Stimulated activated CD4-positive, alpha-beta T cell treated with anti-CD3 and anti-CD28 coated beads, Interleukin-4, amount 100 ng/mL, for 4 hours (primary cell): ENCODE measurements at regions not wholly inside any gene's neighbourhood (a gene's known extent, or its start where the extent isn't known, plus 50 kb on each side); places are given as distances from the start of the nearest gene placed in this dataset.
"Not testable (repeated sequence)": the region's sequence is repeated elsewhere in the genome, so short reads cannot be mapped to it uniquely, and the experiment has no call there.

Experiments
- DNase-seq, 2 experiments: peaks; one replicate each; pipeline ENCODE4 v3.0.0-alpha.2; 2020

DNA sequence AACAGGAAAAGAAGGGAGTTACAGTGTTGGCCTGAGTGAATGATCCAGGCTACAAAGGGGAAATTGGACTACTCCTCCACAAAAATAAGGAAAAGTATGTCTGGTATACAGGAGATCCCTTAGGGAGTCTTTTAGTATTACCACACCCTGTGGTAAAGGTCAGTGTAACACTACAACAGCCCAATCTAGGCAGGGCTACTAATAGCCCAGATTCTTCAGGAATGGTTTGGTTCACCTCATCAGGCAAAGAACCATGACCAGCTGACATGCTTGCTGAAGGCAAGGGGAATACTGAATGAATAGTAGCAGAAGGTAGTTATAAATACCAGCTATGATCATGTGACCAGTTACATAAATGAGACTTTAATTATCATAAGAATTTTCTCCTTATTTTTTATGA lies 372.6 kb upstream of the ATP11B start:
- no peak for DNase-seq

DNA sequence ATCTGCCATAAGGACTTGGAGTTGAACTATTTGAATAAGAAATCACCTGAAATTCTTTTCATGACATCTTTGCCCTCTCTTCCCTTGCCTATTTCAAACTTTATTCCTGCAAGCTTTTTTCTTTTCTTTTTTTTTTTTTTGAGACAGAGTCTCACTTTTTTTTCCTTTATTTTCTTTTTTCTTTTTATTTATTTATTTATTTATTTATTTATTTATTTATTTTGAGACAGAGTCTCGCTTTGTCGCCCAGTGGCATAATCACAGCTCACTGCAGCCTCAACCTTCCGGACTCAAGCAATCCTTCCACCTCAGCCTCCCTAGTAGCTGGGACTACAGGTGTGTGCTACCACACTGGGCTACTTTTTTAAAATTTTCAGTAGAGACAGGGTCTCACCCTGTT lies 369.3 kb upstream of the ATP11B start:
- no peak for DNase-seq

DNA sequence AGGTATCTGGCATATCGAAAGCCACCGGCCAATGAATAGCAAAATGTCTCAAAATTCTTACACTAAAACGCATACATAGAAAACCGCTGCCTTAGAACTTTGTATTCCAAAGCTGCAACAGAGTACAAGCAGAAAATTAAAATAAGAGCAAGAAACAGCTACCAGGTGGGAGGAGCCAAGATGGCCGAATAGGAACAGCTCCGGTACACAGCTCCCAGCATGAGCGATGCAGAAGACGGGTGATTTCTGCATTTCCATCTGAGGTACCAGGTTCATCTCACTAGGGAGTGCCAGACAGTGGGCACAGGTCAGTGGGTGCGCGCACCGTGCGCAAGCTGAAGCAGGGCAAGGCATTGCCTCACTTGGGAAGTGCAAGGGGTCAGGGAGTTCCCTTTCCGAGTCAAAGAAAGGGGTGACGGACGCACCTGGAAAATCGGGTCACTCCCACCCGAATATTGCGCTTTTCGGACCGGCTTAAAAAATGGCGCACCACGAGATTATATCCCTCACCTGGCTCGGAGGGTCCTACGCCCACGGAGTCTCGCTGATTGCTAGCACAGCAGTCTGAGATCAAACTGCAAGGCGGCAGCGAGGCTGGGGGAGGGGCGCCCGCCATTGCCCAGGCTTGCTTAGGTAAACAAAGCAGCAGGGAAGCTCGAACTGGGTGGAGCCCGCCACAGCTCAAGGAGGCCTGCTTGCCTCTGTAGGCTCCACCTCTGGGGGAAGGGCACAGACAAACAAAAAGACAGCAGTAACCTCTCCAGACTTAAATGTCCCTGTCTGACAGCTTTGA lies 367.2 kb upstream of the ATP11B start:
- not testable (repeated sequence) for DNase-seq

DNA sequence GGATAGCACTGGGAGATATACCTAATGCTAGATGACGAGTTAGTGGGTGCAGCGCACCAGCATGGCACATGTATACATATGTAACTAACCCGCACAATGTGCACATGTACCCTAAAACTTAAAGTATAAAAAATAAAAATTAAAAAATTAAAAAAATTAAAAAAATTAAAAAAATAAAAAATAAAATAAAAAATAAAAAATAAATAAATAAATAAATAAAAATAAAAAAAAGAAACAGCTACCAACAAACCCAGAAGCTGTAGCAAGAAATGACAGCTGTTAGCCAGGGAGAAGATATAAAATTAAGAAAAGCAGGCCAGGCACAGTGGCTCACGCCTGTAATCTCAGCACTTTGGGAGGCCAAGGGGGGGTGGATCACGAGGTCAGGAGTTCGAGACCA lies 361.3 kb upstream of the ATP11B start:
- not testable (repeated sequence) for DNase-seq

DNA sequence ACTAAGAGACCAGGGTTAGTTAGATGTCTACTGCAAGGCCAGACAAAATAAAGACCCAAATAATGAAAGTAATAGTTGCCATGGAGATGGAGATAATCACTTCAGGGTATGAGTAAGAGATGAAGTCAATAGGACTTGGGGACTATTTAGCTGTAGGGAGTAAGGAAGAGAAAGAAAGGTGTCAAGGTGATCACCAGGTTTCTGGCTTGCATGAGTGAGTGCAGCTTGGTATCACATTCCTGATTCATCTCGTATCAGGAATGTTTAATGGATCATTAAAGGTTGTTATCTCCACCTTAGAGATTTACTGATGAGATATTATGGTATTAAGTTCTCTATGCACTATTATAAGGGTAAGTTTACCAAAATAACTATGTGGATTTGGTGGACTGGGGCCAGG lies 357.4 kb upstream of the ATP11B start:
- no peak for DNase-seq

DNA sequence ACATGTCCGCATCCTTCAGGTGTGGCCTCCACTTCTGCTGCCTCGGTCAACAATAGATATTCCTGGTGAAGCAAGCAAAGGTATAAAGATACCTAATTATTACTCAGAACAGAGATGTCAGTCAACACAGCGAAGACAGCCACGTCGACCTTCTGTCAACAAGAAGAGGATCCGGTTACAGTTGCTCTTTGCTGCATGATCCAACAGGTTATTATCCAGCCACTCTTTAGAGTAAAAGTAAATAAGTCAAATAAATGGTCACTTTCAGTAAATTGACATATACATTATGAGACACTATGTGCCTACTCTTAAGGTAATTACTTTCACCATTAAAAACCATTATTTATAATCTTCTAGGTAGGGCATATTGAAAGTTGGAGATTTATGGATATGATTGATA lies 356.8 kb upstream of the ATP11B start:
- no peak for DNase-seq

DNA sequence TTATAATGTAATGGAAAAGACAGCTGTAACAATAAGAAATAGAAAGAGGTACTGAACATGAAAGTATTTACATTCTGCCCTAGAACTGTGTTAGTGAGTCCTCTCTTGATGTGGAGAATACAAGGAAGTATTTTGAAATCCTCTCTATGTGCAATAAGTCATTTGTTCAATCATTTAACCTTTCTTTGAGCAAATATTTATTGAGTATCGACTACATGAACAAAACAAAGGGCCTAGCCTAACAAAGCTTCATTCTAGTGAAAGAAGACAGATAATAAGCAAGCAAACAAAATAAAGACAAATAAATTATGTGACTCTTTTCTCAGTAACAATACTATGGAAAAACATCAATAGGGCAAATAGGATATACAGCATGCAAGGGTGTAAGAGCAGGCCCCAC lies 354.9 kb upstream of the ATP11B start:
- no peak for DNase-seq

DNA sequence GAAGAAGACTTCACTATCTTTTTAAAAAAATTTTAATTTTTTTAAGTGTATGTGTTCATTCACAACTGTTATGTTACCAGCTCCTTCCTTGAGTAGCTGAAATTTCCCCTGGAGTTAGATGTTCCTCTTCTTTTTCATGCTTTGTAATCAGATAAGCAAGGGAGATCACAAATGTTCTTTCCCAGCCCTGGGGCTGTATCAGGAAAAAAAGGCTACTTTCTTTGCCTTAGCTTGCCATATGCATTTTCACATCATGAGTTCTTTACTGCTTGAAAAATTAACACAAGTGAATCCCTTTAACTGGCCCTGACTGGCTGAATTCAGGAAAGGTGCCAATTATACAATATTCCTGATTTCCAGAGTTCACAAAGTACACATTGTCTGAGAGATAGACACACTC lies 353.2 kb upstream of the ATP11B start:
- no peak for DNase-seq

DNA sequence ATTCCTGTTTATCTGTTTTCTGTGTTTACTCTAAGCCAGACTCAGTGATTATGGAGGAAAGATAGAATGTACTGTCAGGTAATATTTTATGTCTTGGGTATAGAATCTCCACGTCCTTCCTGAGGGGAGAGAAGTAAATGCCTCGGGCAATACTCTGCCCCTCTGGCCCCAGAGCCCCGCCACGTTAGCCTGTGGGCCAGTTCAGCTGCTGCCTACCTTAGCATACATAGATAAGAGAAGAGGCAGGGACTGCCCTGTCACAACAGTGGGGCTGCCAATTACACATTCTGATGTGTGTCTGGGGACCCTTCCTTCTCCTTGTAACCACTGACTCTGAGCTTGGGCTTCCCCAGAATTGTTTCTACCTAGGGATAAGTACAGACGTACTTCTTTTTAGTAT lies 347.7 kb upstream of the ATP11B start:
- no peak for DNase-seq

DNA sequence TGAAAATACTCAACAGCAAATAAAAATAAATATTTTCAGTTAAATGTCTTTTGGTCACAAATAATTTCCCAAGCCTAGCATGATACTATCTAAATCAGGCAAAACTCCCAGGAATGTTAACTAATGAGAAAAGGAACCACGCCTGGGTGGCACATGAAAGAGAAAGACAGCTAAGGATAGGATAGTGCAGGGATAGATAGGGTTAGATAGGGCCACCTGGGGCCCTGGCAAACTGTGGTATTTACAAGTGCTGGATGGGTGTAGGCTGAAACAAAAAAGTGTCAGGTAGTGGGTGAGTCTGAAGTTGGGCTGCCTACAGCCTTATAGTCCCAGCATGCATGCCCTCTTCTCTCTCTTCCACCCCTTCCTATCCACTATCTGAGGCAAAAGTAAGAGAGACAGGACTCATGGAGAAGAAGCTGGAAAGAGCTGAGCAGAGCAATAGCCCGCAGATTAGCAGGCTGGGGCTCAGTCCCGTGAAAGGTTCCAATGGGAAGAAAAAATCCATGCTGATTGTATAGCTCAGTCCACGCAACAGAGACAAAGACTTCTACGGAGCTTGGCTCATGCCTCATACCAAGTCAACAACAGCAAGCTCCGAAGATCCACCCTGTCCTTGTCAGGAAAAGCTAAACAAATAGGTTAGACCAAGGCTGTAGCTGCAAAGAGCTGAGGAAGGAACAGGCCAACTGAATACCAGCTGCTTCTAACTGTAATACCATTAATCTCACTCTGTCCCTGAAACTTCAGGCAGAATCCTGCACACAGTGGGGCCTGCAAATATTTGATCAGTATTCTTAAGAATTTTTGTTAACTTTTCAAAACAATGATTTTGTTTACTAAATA lies 342.1 kb upstream of the ATP11B start:
- no peak for DNase-seq

DNA sequence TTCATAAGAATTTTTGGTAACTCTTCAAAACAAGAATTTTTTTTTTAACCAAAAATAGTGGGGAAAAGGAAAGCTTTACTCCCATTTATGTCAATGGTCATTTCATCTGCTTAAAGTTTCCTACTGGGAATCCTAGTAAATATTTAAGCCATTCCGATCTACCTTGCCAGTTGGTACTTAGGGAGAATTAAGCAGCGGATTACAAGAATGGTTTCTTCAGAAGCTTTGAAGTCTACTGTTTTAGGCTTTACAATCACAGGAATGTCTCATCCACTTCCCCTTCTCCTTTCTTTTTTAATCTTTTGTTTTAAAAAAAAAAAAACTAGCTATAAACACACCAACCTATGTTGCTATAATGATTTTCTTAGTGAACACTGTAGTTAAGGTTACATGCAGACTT lies 341.4 kb upstream of the ATP11B start:
- DNase-seq, result no peak

DNA sequence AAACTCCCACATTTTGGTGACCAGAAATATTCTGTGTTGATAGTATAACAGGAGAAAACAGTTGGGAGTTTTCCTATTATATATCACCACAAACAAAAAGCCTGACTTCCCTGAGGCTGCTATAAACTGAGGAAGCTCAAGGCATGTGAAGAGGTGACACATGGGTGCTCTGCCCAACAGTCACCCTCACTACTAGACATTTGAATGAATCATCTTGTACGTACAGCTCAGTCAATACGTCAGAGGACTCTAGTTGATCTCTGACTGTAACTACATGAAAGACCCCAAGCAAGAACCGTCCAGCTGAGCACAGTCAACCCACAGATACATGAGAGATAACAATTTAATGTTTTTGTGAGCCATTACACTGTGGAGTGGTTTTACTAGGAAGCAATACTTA lies 338.3 kb upstream of the ATP11B start:
- no peak for DNase-seq

DNA sequence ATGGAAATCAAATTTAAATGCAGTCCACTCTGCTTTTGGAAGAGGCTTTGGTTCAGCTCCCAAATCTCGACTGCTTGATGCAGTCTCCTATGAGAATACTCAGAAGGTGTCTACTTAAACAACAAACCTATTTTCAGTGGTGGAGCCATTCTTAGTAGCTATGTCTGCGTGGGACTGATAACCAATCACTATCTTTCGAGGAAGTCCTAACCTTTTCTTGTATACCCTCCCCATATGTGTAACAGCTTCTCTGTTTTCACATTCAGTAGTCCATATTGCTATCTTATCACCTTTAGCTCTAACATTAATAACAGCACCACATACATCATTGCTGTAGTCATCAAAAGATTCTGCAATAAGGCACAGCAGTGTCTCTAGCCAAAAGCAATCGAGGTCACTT lies 333.0 kb upstream of the ATP11B start:
- DNase-seq, result no peak

DNA sequence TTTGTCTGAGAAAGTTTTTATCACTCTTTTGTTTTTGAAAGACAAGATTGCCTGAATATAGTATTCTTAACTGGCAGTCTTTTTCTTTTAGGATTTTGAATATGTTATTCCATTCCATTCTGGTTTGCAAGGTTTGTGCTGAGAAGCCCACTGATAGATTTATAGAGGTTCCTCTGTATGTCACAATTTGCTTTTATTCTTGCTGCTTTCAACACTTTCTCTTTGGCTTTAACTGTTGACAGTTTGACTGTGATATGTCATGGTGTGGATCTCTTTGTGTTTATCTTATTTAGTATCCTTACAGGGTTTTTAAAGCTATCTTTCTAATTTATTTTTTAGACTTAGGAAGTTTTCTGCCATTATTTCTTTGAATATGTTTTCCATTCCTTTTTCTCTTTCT lies 331.2 kb upstream of the ATP11B start:
- no peak for DNase-seq

DNA sequence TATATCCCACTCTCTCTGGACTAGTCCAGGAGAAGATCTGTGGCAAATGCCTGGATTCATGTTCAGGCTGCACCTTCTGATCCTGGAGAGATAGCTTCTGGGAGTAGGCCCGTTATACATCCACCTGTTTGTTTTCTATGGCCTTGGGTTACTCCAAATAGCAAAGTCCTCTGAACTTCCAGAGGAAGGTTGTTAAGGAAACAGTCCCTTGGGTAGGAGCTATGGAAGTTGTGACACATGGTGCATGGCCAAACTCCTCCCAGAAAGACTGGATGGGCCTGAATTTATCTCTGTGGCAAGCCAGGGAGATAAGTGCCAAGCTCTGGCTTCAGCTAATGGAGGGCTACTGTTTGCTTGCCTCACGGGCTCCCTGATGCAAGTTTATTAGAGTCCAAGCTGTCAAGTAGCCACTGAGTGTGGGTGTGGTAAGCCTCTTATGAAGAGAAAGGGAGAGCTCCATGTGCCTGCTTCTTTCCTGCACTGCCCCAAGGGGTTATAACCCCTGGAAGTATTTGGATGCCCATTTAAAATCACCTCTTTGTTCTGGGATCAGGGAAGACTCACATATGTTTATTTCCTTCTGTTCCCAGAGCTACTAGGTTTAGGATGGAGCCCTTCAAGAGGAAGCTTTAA lies 328.7 kb upstream of the ATP11B start:
- DNase-seq, result no peak

DNA sequence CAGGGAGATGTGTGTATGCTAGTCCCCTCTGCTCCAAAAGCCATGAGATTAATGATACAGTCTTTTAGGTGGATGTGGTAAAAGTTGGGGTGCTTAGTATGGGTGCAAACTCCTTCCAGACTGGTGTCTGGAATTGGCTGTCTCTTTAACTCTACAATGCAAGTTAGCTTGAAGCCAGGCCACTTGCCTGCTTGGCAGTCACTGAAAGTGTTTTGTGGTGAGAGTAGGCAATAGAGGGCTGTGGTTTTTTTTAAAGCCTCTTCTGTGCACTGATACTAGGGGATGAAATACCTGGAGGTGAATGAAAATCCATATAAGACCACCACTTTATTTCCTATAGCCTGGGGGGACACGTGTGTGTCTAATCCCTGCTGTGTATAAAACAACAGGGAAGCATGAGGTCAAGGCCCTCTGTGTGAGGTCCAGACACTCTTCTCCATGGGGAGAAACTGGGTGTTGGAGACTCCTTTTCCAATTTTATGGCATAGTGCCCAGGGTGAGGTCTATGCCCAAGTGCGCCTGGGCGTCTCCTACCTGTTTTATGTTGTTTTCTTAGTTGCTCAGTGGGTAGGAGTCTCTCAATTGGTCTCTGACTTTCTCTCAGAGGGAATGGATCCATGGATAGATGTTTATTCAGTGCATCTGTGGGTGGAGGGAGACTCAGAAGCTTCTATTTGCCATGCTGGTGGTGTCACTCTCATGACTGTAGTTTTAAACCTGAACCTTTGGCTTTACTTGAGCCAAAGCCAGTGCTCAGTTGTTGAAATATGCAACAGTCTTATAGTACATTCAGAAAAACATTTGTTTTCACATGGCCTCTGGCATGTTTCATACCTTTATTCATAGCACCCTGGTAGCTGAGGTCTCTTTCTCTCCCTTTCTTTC lies 327.8 kb upstream of the ATP11B start:
- DNase-seq, result no peak

DNA sequence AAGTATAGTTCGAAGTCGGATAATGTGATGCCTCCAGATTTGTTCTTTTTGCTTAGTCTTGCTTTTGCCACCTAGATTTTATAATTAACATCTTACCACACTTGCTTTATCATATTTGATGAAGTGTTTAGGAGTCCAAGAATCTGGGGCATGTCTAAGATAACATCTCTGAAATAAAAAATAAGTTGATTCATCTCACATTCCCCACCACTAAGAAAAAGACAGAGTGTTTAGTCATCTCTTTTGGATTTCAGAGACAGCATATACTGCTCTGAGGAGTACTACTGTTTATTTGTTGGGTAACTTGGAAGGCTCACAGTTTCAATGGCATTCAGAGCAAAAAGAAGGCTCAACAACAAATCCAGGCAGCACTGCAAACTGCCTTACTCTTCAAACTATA lies 324.2 kb upstream of the ATP11B start:
- no peak for DNase-seq

DNA sequence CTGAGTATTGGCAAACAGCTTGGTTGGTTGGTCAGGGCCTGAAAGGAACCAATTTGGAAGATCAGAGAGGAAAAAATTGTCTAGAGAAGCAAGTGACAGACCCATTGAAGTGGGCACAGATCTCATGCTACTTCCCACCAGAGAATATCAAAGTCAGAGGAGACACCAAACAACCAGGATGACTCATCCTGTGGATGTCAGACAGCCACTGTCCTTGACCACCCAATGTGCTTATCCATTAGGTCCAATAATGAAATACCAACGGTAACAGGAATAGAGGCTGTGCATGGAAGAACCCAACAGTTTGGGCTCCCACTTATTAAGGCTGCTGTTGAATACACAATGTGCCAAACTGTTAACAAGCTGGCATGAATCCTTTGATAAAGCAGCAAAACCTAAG lies 323.1 kb upstream of the ATP11B start:
- DNase-seq, result no peak

DNA sequence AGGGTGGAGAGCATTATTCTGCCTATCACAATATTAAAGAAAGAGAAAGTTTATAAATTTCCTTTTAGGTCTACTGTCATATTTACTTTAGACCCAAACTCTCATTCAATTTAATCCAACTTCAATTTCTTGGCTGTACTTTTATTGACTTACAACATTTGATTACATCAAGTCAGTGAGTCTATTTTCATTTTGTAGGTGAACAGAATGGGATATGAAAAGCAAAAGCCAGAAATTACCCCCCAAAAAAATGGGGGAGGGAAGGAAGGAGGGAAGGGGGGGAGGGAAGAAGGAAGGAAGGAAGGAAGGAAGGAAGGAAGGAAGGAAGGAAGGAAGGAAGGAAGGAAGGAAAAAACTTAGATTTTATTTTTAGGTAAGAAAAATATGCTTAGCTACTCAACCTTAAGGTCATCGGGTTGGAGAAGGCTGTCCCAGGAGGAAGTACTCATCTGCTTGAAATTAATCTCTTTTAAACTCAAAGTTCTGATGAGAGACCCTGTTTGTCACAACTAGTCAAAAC lies 320.1 kb upstream of the ATP11B start:
- DNase-seq, result no peak

DNA sequence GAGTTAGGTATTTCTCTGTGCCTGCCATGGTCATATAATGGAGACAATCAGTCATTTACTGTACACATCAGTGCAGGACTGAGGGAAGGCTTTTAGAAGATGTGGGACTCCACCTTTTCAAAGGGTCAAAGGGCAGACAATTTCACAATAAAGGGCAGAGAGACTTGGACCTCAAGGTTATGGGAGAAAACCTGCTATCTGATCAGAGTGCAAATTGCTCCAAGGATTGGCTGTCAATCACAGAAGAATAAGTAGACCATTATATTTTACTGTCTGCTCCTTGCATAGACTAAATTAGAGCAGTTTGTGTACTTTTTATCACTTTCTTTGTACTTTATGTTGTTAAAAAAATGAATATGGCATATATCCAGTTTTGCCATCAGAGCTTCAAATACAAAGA lies 314.9 kb upstream of the ATP11B start:
- DNase-seq, result no peak

DNA sequence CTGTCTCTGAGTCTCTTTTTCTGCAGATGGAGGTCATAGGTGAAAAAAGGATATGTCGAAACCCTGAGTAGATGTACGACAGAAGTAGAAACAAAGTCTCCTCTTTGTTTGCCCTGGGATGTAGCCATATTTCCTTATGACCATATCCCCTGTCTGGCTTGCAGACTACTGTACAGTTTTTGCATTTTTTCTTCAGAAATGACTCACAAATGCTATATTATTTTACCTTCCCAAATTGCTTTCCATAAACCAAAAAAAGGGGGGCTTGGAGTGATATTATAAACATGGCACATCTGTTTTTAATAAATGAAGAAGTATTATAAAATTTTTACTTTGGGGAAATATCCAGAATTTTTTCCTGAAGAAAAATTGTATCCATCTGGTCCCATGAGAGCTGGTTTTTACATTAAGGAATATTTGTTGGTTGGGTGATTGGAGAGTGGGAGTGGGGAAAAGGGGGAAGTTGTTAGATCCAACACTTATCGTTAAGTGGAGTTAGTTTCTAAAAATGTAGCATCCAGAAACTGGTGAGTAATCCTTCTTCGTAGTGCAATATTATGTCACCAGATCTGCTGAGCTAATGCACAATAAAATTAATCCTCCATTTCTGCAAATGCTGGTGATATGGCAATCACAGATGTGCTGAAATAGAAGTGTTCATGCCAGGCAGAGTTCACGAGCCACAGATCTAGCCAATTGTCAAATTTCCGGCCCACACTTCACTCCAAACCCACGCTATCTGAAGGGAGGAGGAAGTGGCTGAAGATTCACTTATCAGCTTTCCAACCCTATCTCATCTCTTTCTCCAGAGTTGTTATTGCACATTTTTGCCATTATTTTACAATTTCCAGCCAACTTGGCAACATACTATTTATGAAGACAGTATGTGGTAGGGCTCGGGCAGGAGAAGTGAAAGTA lies 313.6 kb upstream of the ATP11B start:
- no peak for DNase-seq

DNA sequence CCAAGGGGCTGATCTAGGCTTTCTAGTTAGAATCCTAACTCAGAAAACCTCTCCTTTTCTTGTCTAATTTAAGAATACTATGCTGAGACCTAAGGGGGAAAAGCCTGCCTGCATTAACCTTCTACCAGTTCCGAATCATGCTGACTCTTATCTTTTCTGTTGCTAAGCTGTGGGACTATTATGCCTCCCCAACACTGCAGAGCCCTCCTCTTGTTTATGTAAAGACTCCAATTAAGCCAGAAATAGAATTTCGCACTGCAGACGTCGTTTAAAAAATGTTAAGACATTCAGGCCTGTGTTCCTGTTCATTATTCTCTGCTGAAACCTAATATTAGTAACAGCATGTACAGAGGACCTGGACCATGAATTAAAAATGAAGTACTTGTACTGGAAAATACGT lies 310.6 kb upstream of the ATP11B start:
- DNase-seq, result no peak
